Erythroblast (primary cell): ENCODE measurements at regions not wholly inside any gene's neighbourhood (a gene's known extent, or its start where the extent isn't known, plus 50 kb on each side); places are given as distances from the start of the nearest gene placed in this dataset.

Experiments used
- GATA1 ChIP-seq: IDR thresholded peaks from 2 replicates; pipeline ENCODE4 v1.6.1; 2011; ENCODE audit warnings: low read depth, mild to moderate bottlenecking, control low read depth, low read length, moderate library complexity
- POLR2A ChIP-seq: IDR thresholded peaks from 2 replicates; pipeline ENCODE4 v1.6.1; 2011; ENCODE audit warnings: mild to moderate bottlenecking, low read length

DNA sequence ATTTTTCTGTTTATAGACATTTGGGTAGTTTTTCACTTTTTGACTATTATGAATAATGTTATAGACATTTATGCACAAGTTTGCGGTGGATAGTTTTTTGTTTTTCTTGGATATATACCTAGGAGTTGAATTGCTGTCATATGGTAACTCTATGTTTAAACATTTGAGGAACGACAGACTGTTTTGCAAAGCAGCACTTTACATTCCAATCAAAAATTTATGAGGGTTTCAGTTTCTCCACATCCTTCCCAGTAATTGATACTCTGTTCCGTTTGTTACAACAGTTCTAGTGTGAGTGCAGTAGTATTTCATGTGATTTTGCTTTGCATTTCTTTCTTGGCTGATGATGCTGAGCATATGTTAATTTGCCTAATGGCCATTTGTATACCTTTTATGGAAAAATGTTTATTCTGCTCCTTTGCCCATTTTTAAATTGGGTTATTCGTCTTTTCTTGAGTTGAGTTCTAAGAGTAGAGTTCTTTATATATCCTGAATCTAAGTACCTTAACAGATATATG, 617.3 kb upstream of the LRATD1 start:
- no peak for TF ChIP-seq POLR2A
- no peak for TF ChIP-seq GATA1
